GM19455 (cell line): ENCODE measurements at regions not wholly inside any gene's neighbourhood (a gene's known extent, or its start where the extent isn't known, plus 50 kb on each side); places are given as distances from the start of the nearest gene placed in this dataset.

Experiments used
- ATAC-seq: cut with Tn5 transposase; IDR thresholded peaks from one replicate; pipeline ENCODE4 v1.9.1; 2021; ENCODE audit not compliant: unreplicated experiment

DNA sequence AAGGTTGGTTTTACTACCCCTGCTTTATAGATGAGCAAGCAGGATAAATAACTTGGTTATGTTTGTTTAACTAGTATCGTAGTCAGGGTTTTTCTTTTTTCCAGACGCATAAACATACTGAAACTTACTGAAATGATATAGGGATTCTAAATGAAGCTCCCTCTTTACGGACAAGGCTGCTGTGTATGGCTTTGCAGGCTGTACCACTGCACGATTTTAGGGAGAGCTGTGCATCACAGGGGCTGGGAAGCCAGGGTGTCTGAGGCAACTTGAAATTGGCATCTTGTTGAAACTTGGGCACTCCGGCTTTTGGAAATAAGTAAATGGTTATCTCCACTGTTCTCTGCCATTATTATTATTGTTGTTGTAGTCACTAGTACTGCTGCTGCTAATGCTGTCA, 218.1 kb upstream of the CDH8 start:
- no peak for ATAC-seq

GRCh38 chr16:62253966-62254365, 217.7 kb upstream of the CDH8 start:
- no peak for ATAC-seq

- no peak for ATAC-seq
These were observed 212.8 kb upstream of the CDH8 start for GRCh38 chr16:62249069-62249468.

DNA sequence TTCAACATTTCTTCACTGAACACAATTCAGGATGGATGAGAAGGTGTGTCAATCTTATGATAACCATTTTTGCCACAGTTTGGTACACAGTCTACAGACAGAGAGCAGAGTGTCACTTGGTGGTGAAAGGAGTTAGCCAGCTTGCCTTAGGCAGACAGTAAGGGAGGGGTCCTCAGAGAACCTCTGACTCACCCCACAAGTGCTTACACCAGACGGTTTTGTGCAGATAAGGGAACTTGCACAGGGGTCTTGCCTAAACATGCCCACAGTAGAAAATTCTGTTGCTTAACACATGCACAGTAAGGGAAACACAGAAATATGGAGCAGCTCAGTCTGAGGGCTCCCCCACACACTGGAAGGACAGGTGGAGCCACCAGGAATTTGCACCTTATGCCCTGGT, 204.5 kb upstream of the CDH8 start:
- ATAC-seq, result no peak

DNA sequence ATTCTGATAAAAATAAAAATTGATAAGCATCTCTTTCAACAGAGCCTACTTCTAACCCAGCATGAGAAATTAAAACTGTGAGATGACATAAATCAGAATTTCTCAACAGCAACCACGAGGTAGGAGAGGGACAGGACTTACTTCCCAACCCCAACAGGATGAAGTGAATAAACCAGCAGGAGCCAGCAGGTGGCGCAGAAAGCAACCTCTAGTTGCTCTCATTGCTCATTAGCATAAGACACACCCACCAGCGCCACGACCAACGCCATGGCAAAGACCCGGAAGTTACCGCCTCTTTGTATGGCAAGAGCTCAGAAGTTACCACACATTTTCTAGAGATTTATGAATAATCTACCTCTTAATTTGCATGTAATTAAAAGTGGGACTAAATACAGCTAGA, 189.4 kb upstream of the CDH8 start:
- ATAC-seq, result peak; percentile 80

DNA sequence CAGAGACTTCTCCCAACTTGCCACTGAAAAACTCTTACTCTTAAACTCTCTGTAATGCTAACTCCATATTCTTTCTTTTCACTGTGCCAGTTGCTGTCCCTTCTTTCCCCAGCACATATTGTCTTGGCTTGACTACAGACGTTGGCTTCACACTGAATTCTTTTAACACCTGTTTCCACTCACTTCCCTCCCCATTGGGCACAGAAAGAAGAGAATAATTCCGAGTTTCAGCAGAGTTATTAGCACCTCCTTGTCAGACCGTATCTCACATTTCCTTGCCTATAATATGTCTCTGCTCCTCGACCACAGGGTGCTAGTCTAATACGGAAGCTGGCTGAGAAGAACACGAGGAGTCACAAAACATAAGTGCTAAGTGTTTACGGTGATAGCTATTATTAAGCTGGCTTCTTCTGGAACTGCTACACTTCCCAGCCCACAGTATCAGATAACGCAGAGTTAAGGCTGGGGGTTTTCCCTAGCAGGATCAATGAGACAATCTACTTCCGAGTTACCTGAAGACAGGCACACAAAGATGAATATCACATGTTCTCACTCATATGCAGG, 188.5 kb upstream of the CDH8 start:
- ATAC-seq, result no peak

- ATAC-seq, result no peak
These were observed 180.6 kb upstream of the CDH8 start for GRCh38 chr16:62216837-62217236.

DNA sequence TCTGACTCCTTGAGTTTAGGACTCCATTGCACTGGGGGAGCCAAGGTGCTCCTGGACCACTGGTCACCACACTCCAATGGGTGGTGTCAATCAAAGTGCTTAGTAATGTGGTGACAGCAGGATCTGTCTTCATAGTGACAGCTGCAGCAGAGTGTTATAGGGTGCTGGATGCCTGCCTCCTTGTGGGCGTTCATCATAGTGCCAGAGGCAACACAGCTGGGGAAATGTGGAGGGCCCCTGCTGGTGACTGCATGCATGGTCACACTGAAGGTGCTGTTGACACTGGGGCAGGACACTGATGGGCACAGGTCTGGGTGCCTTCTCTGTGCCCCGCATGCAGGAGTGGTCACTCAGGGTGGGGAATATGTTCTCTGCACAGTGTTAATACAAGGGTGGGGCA, 177.5 kb upstream of the CDH8 start:
- ATAC-seq, result no peak

- ATAC-seq, result no peak
These were observed 172.7 kb upstream of the CDH8 start for GRCh38 chr16:62208934-62209333.

DNA sequence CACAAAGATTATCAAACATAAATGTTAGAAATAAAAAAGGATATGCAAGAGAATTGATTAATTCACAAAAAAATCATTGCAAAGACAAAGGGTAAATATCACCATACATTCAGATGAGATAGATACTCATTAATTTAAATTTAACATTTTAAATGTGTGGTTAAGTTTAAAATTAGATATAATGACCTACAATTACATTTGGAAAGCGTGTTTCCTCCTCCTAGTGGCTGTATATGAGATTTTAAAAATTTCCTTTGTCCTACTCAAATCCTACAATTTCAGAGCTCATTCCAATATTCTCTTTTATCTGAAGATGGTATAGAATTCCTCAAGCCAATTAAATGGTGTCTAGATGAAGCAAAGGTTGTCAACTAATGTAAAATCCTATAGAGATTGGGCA, 169.2 kb upstream of the CDH8 start:
- no peak for ATAC-seq

DNA sequence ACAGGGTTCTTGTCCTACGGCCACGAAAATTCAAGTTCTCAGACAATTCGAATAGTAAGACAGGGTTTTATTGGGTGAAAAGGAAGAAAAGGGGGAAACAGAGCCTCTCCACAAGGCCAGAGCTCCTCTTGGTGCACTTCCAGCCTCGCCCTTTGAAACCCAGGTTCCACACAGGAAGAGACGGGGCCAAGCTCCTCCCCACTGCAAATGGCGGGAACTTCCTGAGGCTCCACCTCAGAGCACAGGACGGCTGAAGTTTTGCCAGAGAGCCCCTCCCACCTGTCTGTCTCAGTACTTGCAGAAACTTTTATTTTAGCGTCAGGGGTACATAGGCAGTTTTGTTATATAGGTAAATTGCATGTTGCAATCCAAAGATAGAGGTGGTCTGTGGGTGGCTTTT, 165.7 kb upstream of the CDH8 start:
- ATAC-seq, result no peak

- no peak for ATAC-seq
These were observed 158.6 kb upstream of the CDH8 start for GRCh38 chr16:62194828-62195227.

GRCh38 chr16:62190426-62190825, 154.2 kb upstream of the CDH8 start:
- no peak for ATAC-seq

GRCh38 chr16:62177351-62178203, 141.3 kb upstream of the CDH8 start:
- no peak for ATAC-seq

GRCh38 chr16:62170642-62171041, 134.4 kb upstream of the CDH8 start:
- no peak for ATAC-seq

GRCh38 chr16:62167551-62167950, 131.3 kb upstream of the CDH8 start:
- ATAC-seq, result no peak

GRCh38 chr16:62157544-62157943, 121.3 kb upstream of the CDH8 start:
- ATAC-seq, result no peak

GRCh38 chr16:62156971-62157370, 120.7 kb upstream of the CDH8 start:
- ATAC-seq, result no peak

DNA sequence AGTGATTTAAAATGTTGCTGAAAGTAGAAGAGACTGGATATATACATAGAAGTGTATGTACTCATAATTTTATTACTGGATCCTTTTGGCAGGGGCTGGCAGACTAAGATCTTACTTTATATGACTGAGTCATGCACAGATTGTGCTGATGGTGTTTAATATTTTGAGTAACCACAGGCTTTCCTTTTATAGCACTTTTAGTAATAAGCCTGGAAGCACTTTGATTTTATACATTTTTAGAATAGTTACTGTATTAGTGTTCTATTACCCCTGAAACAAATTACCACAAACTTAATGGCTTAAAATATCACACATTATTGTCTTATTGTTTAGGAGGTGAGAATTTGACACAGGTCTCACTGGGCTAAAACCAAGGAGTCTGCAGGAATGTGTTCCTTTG, 113.4 kb upstream of the CDH8 start:
- no peak for ATAC-seq

- ATAC-seq, result no peak
These were observed 101.8 kb upstream of the CDH8 start for GRCh38 chr16:62137996-62138395.

GRCh38 chr16:62135911-62136310, 99.7 kb upstream of the CDH8 start:
- no peak for ATAC-seq

- no peak for ATAC-seq
These were observed 99.2 kb upstream of the CDH8 start for GRCh38 chr16:62135446-62135845.

DNA sequence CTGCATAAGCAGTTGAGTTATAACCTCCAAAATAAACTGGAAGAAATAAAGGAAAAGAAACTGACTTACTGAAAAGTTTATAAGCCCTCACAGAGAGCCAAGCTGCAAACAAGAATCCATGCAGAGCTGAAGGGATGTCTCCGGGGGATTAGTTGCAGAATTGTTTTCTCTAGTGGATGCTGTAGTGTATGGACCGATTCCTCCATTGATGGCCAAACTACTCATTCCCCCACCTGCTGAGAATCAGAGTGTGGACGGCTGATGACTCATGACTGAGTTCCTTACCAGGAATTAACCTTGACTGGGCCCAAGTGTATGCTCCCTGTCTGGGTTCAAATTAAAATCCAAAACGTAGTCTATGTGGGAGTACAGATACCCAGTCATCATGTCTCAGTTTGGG, 93.9 kb upstream of the CDH8 start:
- ATAC-seq, result no peak
